ENCODE measurements at regions not wholly inside any gene's neighbourhood (a gene's known extent, or its start where the extent isn't known, plus 50 kb on each side); places are given as distances from the start of the nearest gene placed in this dataset.

- H3K4me3 ChIP-seq (ENCODE audit: low read depth, low read length) = no peak overlapping the region
- TF ChIP-seq MYC (IDR thresholded peaks at IDR 0.05; ENCODE audit: low read depth, low read length) (no peak), POLR2A (IDR thresholded peaks at IDR 0.05; ENCODE audit: extremely low read depth, insufficient read length) (no peak), MAX (IDR thresholded peaks at IDR 0.05; ENCODE audit: low read depth, low read length) (no peak), CTCF (IDR thresholded peaks at IDR 0.05; ENCODE audit: low read depth, low read length) (no peak)
- DNase-seq (ENCODE audit: low read depth) = no peak
These were observed 206.4 kb downstream of the LRRK2 start for GRCh38 chr12:40431169-40431568.

GRCh38 chr12:40435251-40435650, 210.5 kb downstream of the LRRK2 start:
- no peak for DNase-seq (ENCODE audit: low read depth)
- H3K4me3 ChIP-seq (ENCODE audit: low read depth, low read length) = no peak overlapping the region
- no peak for TF ChIP-seq MAX (IDR thresholded peaks at IDR 0.05; ENCODE audit: low read depth, low read length)
- no peak for TF ChIP-seq MYC (IDR thresholded peaks at IDR 0.05; ENCODE audit: low read depth, low read length)
- TF ChIP-seq POLR2A (IDR thresholded peaks at IDR 0.05; ENCODE audit: extremely low read depth, insufficient read length) = no peak
- TF ChIP-seq CTCF (IDR thresholded peaks at IDR 0.05; ENCODE audit: low read depth, low read length) = no peak

GRCh38 chr12:40435951-40436350, 211.2 kb downstream of the LRRK2 start:
- TF ChIP-seq CTCF (IDR thresholded peaks at IDR 0.05; ENCODE audit: low read depth, low read length) (no peak), POLR2A (IDR thresholded peaks at IDR 0.05; ENCODE audit: extremely low read depth, insufficient read length) (no peak), MAX (IDR thresholded peaks at IDR 0.05; ENCODE audit: low read depth, low read length) (no peak), MYC (IDR thresholded peaks at IDR 0.05; ENCODE audit: low read depth, low read length) (no peak)
- no peak for DNase-seq (ENCODE audit: low read depth)
- H3K4me3 ChIP-seq (ENCODE audit: low read depth, low read length) = no peak overlapping the region

- no peak overlapping the region for H3K4me3 ChIP-seq (ENCODE audit: low read depth, low read length)
- TF ChIP-seq MAX (IDR thresholded peaks at IDR 0.05; ENCODE audit: low read depth, low read length) = no peak
- TF ChIP-seq POLR2A (IDR thresholded peaks at IDR 0.05; ENCODE audit: extremely low read depth, insufficient read length) = no peak
- TF ChIP-seq CTCF (IDR thresholded peaks at IDR 0.05; ENCODE audit: low read depth, low read length) = no peak
- TF ChIP-seq MYC (IDR thresholded peaks at IDR 0.05; ENCODE audit: low read depth, low read length) = no peak
- no peak for DNase-seq (ENCODE audit: low read depth)
These were observed 211.8 kb downstream of the LRRK2 start for GRCh38 chr12:40436564-40436963.

- no peak overlapping the region for H3K4me3 ChIP-seq (ENCODE audit: low read depth, low read length)
- no peak for DNase-seq (ENCODE audit: low read depth)
- TF ChIP-seq CTCF (IDR thresholded peaks at IDR 0.05; ENCODE audit: low read depth, low read length) (no peak), MYC (IDR thresholded peaks at IDR 0.05; ENCODE audit: low read depth, low read length) (no peak), MAX (IDR thresholded peaks at IDR 0.05; ENCODE audit: low read depth, low read length) (no peak), POLR2A (IDR thresholded peaks at IDR 0.05; ENCODE audit: extremely low read depth, insufficient read length) (no peak)
These were observed 215.1 kb downstream of the LRRK2 start for GRCh38 chr12:40439771-40440492.
